ENCODE measurements at regions not wholly inside any gene's neighbourhood (a gene's known extent, or its start where the extent isn't known, plus 50 kb on each side); places are given as distances from the start of the nearest gene placed in this dataset.

DNA sequence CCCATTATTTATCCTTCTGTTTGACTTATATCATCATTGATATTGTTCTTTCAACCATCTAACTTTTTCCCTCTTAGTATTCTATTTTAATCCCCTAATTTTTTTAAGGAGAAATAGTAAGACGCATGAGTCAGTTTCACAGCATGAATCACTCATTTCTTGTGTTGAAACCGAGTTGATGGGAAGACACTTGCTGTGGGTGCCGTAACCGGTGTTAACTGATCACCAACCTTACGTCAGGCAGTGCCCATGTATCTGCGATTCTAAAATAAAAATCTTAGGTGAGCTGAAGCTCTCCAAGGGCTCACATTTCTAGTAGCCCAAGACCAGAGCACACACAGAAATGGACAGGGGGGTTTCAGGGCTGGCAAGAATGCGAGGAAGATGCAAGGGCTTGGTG is 348.1 kb downstream of the GALR1 start:
- Histone ChIP-seq H4K20me1 (ENCODE audit: control insufficient read depth, extremely low read depth, insufficient read depth, low read length) (no peaks in the 10 kb centered on the region), H3K27ac (ENCODE audit: control insufficient read depth, insufficient read depth, low read length) (no peak overlapping the region), H2AFZ (ENCODE audit: control insufficient read depth, low read length) (no peak overlapping the region), H3K79me2 (ENCODE audit: control insufficient read depth, insufficient read depth, low read length) (no peaks in the 10 kb centered on the region), H3K9ac (ENCODE audit: control insufficient read depth, extremely low read depth, insufficient read depth, low read length) (no peak overlapping the region), H3K4me3 (ENCODE audit: control insufficient read depth in 2 of 3, extremely low read depth in 1 of 3, insufficient read depth in 2 of 3, low read depth in 1 of 3, low read length in 3 of 3) (no peak overlapping the region), H3K4me2 (ENCODE audit: control insufficient read depth, extremely low read depth, insufficient read depth, low read depth, low read length) (no peak overlapping the region), H3K9me1 (ENCODE audit: control insufficient read depth, extremely low read depth, insufficient read depth, low read length) (no peaks in the 10 kb centered on the region), H3K4me1 (ENCODE audit: control insufficient read depth, extremely low read depth, insufficient read depth, low read length) (no peaks in the 10 kb centered on the region), H3K9me3 (ENCODE audit: control insufficient read depth, low read depth, low read length) (no peaks in the 10 kb centered on the region), H3K27me3 (ENCODE audit: control insufficient read depth, extremely low read depth, insufficient read depth, low read length) (no peaks in the 10 kb centered on the region), H3K36me3 (ENCODE audit: control insufficient read depth in 2 of 2, extremely low read depth in 1 of 2, insufficient read depth in 2 of 2, low read length in 2 of 2) (no peaks in the 10 kb centered on the region)
- dilution Hi-C loops (cut with MboI; ENCODE audit: extremely low pct_ligation_motif_present, low sequenced_read_pairs), result no loop called here
- DNase-seq (ENCODE audit: low read depth, low spot score) (no peak), FAIRE-seq (no peak)
- TF ChIP-seq EZH2 (IDR thresholded peaks at IDR 0.05; ENCODE audit: low read length), result no peak
- TF ChIP-seq, protein P1, sequence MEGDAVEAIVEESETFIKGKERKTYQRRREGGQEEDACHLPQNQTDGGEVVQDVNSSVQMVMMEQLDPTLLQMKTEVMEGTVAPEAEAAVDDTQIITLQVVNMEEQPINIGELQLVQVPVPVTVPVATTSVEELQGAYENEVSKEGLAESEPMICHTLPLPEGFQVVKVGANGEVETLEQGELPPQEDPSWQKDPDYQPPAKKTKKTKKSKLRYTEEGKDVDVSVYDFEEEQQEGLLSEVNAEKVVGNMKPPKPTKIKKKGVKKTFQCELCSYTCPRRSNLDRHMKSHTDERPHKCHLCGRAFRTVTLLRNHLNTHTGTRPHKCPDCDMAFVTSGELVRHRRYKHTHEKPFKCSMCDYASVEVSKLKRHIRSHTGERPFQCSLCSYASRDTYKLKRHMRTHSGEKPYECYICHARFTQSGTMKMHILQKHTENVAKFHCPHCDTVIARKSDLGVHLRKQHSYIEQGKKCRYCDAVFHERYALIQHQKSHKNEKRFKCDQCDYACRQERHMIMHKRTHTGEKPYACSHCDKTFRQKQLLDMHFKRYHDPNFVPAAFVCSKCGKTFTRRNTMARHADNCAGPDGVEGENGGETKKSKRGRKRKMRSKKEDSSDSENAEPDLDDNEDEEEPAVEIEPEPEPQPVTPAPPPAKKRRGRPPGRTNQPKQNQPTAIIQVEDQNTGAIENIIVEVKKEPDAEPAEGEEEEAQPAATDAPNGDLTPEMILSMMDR (optimal IDR thresholded peaks at IDR 0.05 in 1 of 3, IDR thresholded peaks at IDR 0.05 in 1 of 3, conservative IDR thresholded peaks at IDR 0.05 in 1 of 3; ENCODE audit: extremely low read depth in 1 of 3, insufficient read depth in 2 of 3, low read length in 3 of 3), result no peak

- FAIRE-seq (no peak), DNase-seq (ENCODE audit: low read depth, low spot score) (no peak)
- no peak overlapping the region for H2AFZ ChIP-seq (ENCODE audit: control insufficient read depth, low read length)
- TF ChIP-seq, protein P1 (optimal IDR thresholded peaks at IDR 0.05 in 1 of 3, IDR thresholded peaks at IDR 0.05 in 1 of 3, conservative IDR thresholded peaks at IDR 0.05 in 1 of 3; ENCODE audit: extremely low read depth in 1 of 3, insufficient read depth in 2 of 3, low read length in 3 of 3), result no peak
- TF ChIP-seq EZH2 (IDR thresholded peaks at IDR 0.05; ENCODE audit: low read length), result no peak
- no peaks in the 10 kb centered on the region for H3K79me2 ChIP-seq (ENCODE audit: control insufficient read depth, insufficient read depth, low read length)
- no peaks in the 10 kb centered on the region for H3K36me3 ChIP-seq (ENCODE audit: control insufficient read depth in 2 of 2, extremely low read depth in 1 of 2, insufficient read depth in 2 of 2, low read length in 2 of 2)
- no peaks in the 10 kb centered on the region for H3K9me1 ChIP-seq (ENCODE audit: control insufficient read depth, extremely low read depth, insufficient read depth, low read length)
- no peak overlapping the region for H3K4me2 ChIP-seq (ENCODE audit: control insufficient read depth, extremely low read depth, insufficient read depth, low read depth, low read length)
- no peak overlapping the region for H3K4me3 ChIP-seq (ENCODE audit: control insufficient read depth in 2 of 3, extremely low read depth in 1 of 3, insufficient read depth in 2 of 3, low read depth in 1 of 3, low read length in 3 of 3)
- H3K9me3 ChIP-seq (ENCODE audit: control insufficient read depth, low read depth, low read length), result no peaks in the 10 kb centered on the region
- dilution Hi-C loops (cut with MboI; ENCODE audit: extremely low pct_ligation_motif_present, low sequenced_read_pairs), result no loop called here
- no peaks in the 10 kb centered on the region for H3K27me3 ChIP-seq (ENCODE audit: control insufficient read depth, extremely low read depth, insufficient read depth, low read length)
- no peak overlapping the region for H3K9ac ChIP-seq (ENCODE audit: control insufficient read depth, extremely low read depth, insufficient read depth, low read length)
- H4K20me1 ChIP-seq (ENCODE audit: control insufficient read depth, extremely low read depth, insufficient read depth, low read length), result no peaks in the 10 kb centered on the region
- no peaks in the 10 kb centered on the region for H3K4me1 ChIP-seq (ENCODE audit: control insufficient read depth, extremely low read depth, insufficient read depth, low read length)
- H3K27ac ChIP-seq (ENCODE audit: control insufficient read depth, insufficient read depth, low read length), result no peak overlapping the region
Measured at GRCh38 chr18:77600674-77601073, 351.0 kb downstream of the GALR1 start.

All from keratinocyte (primary cell).